Stomach (tissue), 8 donors: ENCODE measurements at regions not wholly inside any gene's neighbourhood (a gene's known extent, or its start where the extent isn't known, plus 50 kb on each side); places are given as distances from the start of the nearest gene placed in this dataset.

Experiments
- DNase-seq, 2 donors: peaks; one replicate each; pipeline versions ENCODE4 v3.0.0 to v3.0.0-alpha.2; 2013 to 2019
- H3K27ac ChIP-seq, 5 donors: fragments of 200-600 bp in 4 of 5; sonication (generic) in 4 of 5; one replicate each; pipeline ENCODE4 v1.5.1; 2013 to 2019; ENCODE audit warnings: mild to moderate bottlenecking in 1 of 5, moderate library complexity in 1 of 5
- H3K27me3 ChIP-seq, 3 donors: fragments of 200-600 bp; sonication (generic); one replicate each; pipeline ENCODE4 v1.5.1; 2017 to 2019; ENCODE audit warnings: mixed run types in 1 of 3
- H3K36me3 ChIP-seq, 4 donors: fragments of 200-600 bp; sonication (generic); 1 replicate in 3 of 4; 2 replicates in 1 of 4; pipeline ENCODE4 v1.5.1; 2016 to 2019
- H3K4me1 ChIP-seq, 4 donors: fragments of 200-600 bp; sonication (generic); one replicate each; pipeline ENCODE4 v1.5.1; 2016 to 2019
- H3K4me3 ChIP-seq, 4 donors: fragments of 200-600 bp; sonication (generic) in 3 of 4; one replicate each; pipeline ENCODE4 v1.5.1; 2016 to 2019; ENCODE audit warnings: mild to moderate bottlenecking in 1 of 4
- H3K9me3 ChIP-seq, 4 donors: fragments of 200-600 bp; sonication (generic); one replicate each; pipeline ENCODE4 v1.5.1; 2016 to 2019
- EP300 ChIP-seq: sonication (generic); formaldehyde crosslinking; IDR thresholded peaks from one replicate; pipeline ENCODE4 v1.6.1; 2017; ENCODE audit warnings: antibody characterized with exemption
- POLR2A ChIP-seq, 4 donors: fragments of 450-650 bp; IDR thresholded peaks; one replicate each; pipeline ENCODE4 v1.6.1; 2016; ENCODE audit warnings: antibody characterized with exemption in 4 of 4, control low read depth in 2 of 4, mild to moderate bottlenecking in 1 of 4, moderate library complexity in 1 of 4
- POLR2AphosphoS5 ChIP-seq, 3 donors: sonication (generic); formaldehyde crosslinking; IDR thresholded peaks; one replicate each; pipeline ENCODE4 v1.6.1; 2016; ENCODE audit warnings: antibody characterized with exemption in 3 of 3
- WGBS, 5 donors: extraction: QIAGEN DNeasy Blood & Tissue Kit in 3 of 5; methylation state at CpG; one replicate each; pipeline versions ENCODE4 v1.1.5 to v1.1.7; 2013 to 2018; 5-methylcytosine and 5-hydroxymethylcytosine counted together
- intact Hi-C: fragments of 100-400 bp; cut with DNase I; formaldehyde crosslinking; loops from one replicate; pipeline ENCODE4 v1.15.1; 2023; ENCODE audit warnings: low total_unique reads
- TF ChIP-seq, protein P1 (sequence below), 7 experiments: fragments of 450-650 bp in 4 of 7; fragments of 200-600 bp in 3 of 7; sonication (generic) in 3 of 7; IDR thresholded peaks; one replicate each; pipeline ENCODE4 v1.5.1; 2016 to 2019; ENCODE audit warnings: antibody characterized with exemption in 7 of 7, control low read depth in 2 of 7, mild to moderate bottlenecking in 1 of 7
- donor health status: healthy with polysubstance abuse.
- donor health status: Bipolar disorder and iron deficiency.
- donor health status: healthy.

DNA sequence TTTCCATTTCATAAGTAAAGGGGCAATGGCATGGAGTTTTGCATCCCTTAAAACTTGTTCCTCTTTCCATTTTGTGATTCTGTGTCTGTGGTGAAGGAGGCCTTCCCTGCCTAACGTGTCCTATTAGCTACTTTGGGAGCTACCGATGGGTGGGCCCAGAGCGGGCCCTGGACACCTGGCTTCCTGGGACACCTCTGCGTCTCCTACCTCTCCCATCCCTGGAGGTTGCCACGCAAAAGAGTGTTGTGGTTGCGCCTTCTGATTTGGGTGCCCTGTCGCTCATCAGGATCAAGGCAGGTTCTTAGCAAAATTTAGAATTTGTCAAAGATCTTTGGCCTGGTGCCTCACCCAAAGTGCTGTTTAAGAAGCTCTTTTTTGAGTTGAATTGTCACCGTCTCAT lies 116.4 kb upstream of the CACNA1E start:
- H3K9me3 ChIP-seq = peaks cover 0 to 9% (median 8%) of the 10 kb centered on the region in 4 donors
- H3K27ac ChIP-seq = no peak overlapping the region
- intact Hi-C loops = no loop called here
- 91 to 96% (median 93%) methylated on average over 8 of the region's 8 CpGs for WGBS, 5 donors
- no peak overlapping the region for H3K4me3 ChIP-seq
- TF ChIP-seq EP300 (no peak), POLR2AphosphoS5 (IDR thresholded peaks at IDR 0.05) (no peak), POLR2A (IDR thresholded peaks at IDR 0.05) (no peak)
- TF ChIP-seq, protein P1, sequence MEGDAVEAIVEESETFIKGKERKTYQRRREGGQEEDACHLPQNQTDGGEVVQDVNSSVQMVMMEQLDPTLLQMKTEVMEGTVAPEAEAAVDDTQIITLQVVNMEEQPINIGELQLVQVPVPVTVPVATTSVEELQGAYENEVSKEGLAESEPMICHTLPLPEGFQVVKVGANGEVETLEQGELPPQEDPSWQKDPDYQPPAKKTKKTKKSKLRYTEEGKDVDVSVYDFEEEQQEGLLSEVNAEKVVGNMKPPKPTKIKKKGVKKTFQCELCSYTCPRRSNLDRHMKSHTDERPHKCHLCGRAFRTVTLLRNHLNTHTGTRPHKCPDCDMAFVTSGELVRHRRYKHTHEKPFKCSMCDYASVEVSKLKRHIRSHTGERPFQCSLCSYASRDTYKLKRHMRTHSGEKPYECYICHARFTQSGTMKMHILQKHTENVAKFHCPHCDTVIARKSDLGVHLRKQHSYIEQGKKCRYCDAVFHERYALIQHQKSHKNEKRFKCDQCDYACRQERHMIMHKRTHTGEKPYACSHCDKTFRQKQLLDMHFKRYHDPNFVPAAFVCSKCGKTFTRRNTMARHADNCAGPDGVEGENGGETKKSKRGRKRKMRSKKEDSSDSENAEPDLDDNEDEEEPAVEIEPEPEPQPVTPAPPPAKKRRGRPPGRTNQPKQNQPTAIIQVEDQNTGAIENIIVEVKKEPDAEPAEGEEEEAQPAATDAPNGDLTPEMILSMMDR (IDR thresholded peaks at IDR 0.05) = no peak
- H3K36me3 ChIP-seq = no peaks in the 10 kb centered on the region
- no peaks in the 10 kb centered on the region for H3K27me3 ChIP-seq
- no peaks in the 10 kb centered on the region for H3K4me1 ChIP-seq
- no peak for DNase-seq

DNA sequence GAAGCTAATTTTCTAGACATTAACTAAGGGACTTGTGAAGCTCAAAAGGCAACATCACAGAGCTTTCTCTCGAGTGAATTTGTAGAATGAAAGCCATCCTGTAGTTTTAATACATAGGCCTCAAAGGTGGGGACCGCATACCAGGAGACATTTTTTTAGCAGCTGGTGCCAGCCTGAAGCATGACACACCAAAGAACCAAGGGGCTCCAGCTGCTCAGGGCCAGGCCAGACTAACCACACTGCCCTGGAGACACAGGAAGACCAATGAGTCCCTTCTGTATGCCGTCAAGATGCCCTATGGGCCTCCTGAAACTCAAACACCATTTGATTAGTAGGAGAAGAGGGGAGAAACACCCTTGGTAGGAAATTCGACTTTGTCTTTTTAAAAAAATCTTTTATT lies 113.9 kb upstream of the CACNA1E start:
- Histone ChIP-seq H3K27me3 (no peaks in the 10 kb centered on the region), H3K9me3 (peaks cover 3 to 14% (median 8%) of the 10 kb centered on the region in 4 donors), H3K27ac (no peak overlapping the region), H3K36me3 (no peaks in the 10 kb centered on the region), H3K4me1 (no peaks in the 10 kb centered on the region), H3K4me3 (no peak overlapping the region)
- WGBS, 5 donors = 71 to 83% (median 77%) methylated on average over 4 of the region's 4 CpGs
- DNase-seq = no peak
- intact Hi-C loops = no loop called here
- TF ChIP-seq POLR2A (IDR thresholded peaks at IDR 0.05) = no peak
- no peak for TF ChIP-seq EP300
- TF ChIP-seq, protein P1 (IDR thresholded peaks at IDR 0.05) = no peak
- TF ChIP-seq POLR2AphosphoS5 (IDR thresholded peaks at IDR 0.05) = no peak

DNA sequence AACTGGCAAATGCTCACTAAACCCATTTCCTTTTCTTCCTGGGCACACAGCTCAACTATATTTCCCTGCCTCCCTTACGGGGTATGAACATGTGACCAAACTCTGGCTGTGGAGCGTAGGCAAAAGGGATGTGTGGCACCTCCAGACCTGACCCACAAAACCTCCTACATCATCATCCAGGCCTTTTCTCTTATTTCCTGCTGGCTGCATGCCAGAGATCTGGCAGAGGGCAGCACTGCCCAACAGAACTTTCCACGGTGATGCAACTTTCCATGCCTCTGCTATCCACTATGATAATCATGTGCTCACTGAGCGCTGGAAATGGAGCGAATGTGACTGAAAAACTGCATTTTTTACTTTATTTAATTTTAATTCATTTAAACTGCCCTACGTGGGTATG lies 99.6 kb upstream of the CACNA1E start:
- intact Hi-C loops = no loop called here
- H3K36me3 ChIP-seq = no peaks in the 10 kb centered on the region
- TF ChIP-seq POLR2AphosphoS5 (IDR thresholded peaks at IDR 0.05) = no peak
- no peaks in the 10 kb centered on the region for H3K9me3 ChIP-seq
- 68 to 75% (median 69%) methylated on average over 6 of the region's 6 CpGs for WGBS, 5 donors
- no peaks in the 10 kb centered on the region for H3K4me1 ChIP-seq
- H3K27me3 ChIP-seq = no peaks in the 10 kb centered on the region
- no peak overlapping the region for H3K4me3 ChIP-seq
- no peak overlapping the region for H3K27ac ChIP-seq
- DNase-seq = no peak

DNA sequence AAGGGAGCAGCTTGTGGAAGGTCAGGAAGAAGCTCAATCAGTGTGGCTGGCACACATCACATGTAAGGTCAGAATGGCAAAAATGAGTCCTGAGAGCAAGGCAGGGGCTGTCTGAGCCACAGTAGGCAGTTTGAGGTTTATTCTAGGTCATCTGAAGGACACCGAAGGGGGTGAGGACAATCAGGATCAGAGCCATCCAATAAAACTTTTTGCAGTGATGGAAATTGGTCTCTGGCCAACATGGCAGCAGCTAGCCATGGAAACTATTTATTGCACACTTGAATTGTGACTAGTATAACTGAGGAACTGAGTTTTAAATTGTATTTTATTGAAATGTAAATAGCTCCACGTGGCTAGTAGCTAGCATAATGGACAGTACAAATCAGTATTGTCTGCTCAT lies 97.0 kb upstream of the CACNA1E start:
- H3K36me3 ChIP-seq = no peaks in the 10 kb centered on the region
- WGBS, 5 donors = 46 to 59% (median 50%) methylated on average over 2 of the region's 2 CpGs
- H3K4me1 ChIP-seq = no peaks in the 10 kb centered on the region
- H3K27me3 ChIP-seq = peaks cover 0 to 20% (median 0%) of the 10 kb centered on the region in 3 donors
- no peaks in the 10 kb centered on the region for H3K9me3 ChIP-seq
- H3K4me3 ChIP-seq = no peak overlapping the region
- intact Hi-C loops = no loop called here
- no peak for DNase-seq
- no peak overlapping the region for H3K27ac ChIP-seq
- TF ChIP-seq POLR2AphosphoS5 (IDR thresholded peaks at IDR 0.05) (no peak), EP300 (no peak), POLR2A (IDR thresholded peaks at IDR 0.05) (no peak)
- TF ChIP-seq, protein P1 (IDR thresholded peaks at IDR 0.05) = no peak

DNA sequence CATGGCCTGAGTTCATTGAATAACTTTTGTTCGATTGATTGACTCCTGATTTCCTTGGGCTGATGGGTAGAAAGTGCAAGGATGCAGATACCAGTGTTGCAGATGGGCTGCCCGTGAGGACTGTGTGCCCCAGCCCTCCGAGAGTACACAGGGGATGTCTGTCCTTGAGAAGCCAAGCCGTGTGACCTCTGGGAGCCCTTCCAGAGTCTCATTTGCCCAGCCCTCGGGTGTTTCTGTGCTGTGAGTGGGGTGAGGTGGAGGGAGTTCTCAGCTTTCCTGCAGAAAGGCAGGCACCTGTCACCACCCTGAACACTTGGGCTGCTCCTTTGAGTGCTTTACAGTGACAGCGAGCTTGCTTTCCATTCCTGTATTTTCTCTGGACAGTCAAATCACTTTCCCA lies 96.4 kb upstream of the CACNA1E start:
- WGBS, 5 donors = 66 to 79% (median 67%) methylated on average over 5 to 6 of the region's 6 CpGs
- Histone ChIP-seq H3K4me3 (no peak overlapping the region), H3K27ac (no peak overlapping the region), H3K9me3 (no peaks in the 10 kb centered on the region), H3K27me3 (peaks cover 0 to 23% (median 0%) of the 10 kb centered on the region in 3 donors), H3K4me1 (no peaks in the 10 kb centered on the region), H3K36me3 (no peaks in the 10 kb centered on the region)
- DNase-seq = no peak
- TF ChIP-seq POLR2A (IDR thresholded peaks at IDR 0.05) (no peak), EP300 (no peak), POLR2AphosphoS5 (IDR thresholded peaks at IDR 0.05) (no peak)
- TF ChIP-seq, protein P1 (IDR thresholded peaks at IDR 0.05) = no peak
- intact Hi-C loops = no loop called here
